Gastroesophageal sphincter (tissue), 4 donors: ENCODE measurements at regions not wholly inside any gene's neighbourhood (a gene's known extent, or its start where the extent isn't known, plus 50 kb on each side); places are given as distances from the start of the nearest gene placed in this dataset.

Experiments used
- ATAC-seq: fragments of 150-250 bp; one replicate; pipeline ENCODE4 v1.9.1; 2016; ENCODE audit warnings: mild to moderate bottlenecking, moderate library complexity
- H3K27ac ChIP-seq, 4 donors: fragments of 200-600 bp; sonication (generic) in 3 of 4; 1 replicate in 3 of 4; 2 replicates in 1 of 4; pipeline ENCODE4 v1.5.1; 2016 to 2019
- H3K27me3 ChIP-seq: fragments of 200-600 bp; sonication (generic); one replicate; pipeline ENCODE4 v1.5.1; 2019
- H3K36me3 ChIP-seq, 2 donors: fragments of 200-600 bp; sonication (generic); one replicate each; pipeline ENCODE4 v1.5.1; 2019; ENCODE audit warnings: control low read depth in 1 of 2
- H3K4me1 ChIP-seq, 3 donors: fragments of 200-600 bp; sonication (generic); 1 replicate in 2 of 3; 2 replicates in 1 of 3; pipeline ENCODE4 v1.5.1; 2016 to 2019; ENCODE audit warnings: control low read depth in 2 of 3
- H3K4me3 ChIP-seq, 2 donors: fragments of 200-600 bp; sonication (generic); one replicate each; pipeline ENCODE4 v1.5.1; 2019; ENCODE audit warnings: mild to moderate bottlenecking in 1 of 2, moderate library complexity in 1 of 2
- H3K9me3 ChIP-seq, 3 donors: fragments of 200-600 bp; sonication (generic); one replicate each; pipeline ENCODE4 v1.5.1; 2017 to 2019; ENCODE audit warnings: control low read depth in 2 of 3
- CTCF ChIP-seq, 4 experiments: fragments of 200-600 bp in 2 of 4; fragments of 450-650 bp in 2 of 4; sonication (generic) in 1 of 4; IDR thresholded peaks; one replicate each; pipeline ENCODE4 v1.5.1; 2017 to 2019; ENCODE audit warnings: antibody characterized with exemption in 4 of 4, mild to moderate bottlenecking in 2 of 4, moderate library complexity in 2 of 4
- EP300 ChIP-seq: sonication (generic); formaldehyde crosslinking; IDR thresholded peaks from one replicate; pipeline ENCODE4 v1.6.1; 2017; ENCODE audit warnings: antibody characterized with exemption, mild to moderate bottlenecking
- POLR2A ChIP-seq, 2 donors: fragments of 450-650 bp; IDR thresholded peaks; one replicate each; pipeline ENCODE4 v1.6.1; 2017; ENCODE audit warnings: antibody characterized with exemption in 2 of 2, mild to moderate bottlenecking in 2 of 2, moderate library complexity in 1 of 2
- POLR2AphosphoS5 ChIP-seq: sonication (generic); formaldehyde crosslinking; IDR thresholded peaks from one replicate; pipeline ENCODE4 v1.6.1; 2017; ENCODE audit warnings: antibody characterized with exemption
- WGBS, 2 donors: methylation state at CpG; one replicate each; pipeline ENCODE4 v1.1.5; 2018; ENCODE audit warnings: low coverage in 1 of 2; 5-methylcytosine and 5-hydroxymethylcytosine counted together

GRCh38 chr4:72814241-72814640 lies 245.2 kb upstream of the ADAMTS3 start:
- Histone ChIP-seq H3K36me3 (no peaks in the 10 kb centered on the region), H3K27ac (no peak overlapping the region), H3K27me3 (no peaks in the 10 kb centered on the region), H3K4me1 (no peaks in the 10 kb centered on the region), H3K9me3 (no peaks in the 10 kb centered on the region), H3K4me3 (no peak overlapping the region)
- no peak for TF ChIP-seq POLR2AphosphoS5
- no peak for TF ChIP-seq POLR2A (IDR thresholded peaks at IDR 0.05)
- TF ChIP-seq EP300 = no peak
- TF ChIP-seq CTCF (IDR thresholded peaks at IDR 0.05) = no peak
- no peak for ATAC-seq
- WGBS, 2 donors = 20 to 53% methylated on average over 1 of the region's 1 CpG

- TF ChIP-seq POLR2A (IDR thresholded peaks at IDR 0.05) (no peak), EP300 (no peak), POLR2AphosphoS5 (no peak), CTCF (IDR thresholded peaks at IDR 0.05) (no peak)
- no peak overlapping the region for H3K27ac ChIP-seq
- WGBS, 2 donors = 67 to 86% methylated on average over 1 of the region's 1 CpG
- no peaks in the 10 kb centered on the region for H3K27me3 ChIP-seq
- no peak for ATAC-seq
- no peak overlapping the region for H3K4me3 ChIP-seq
- H3K9me3 ChIP-seq = no peaks in the 10 kb centered on the region
- no peaks in the 10 kb centered on the region for H3K4me1 ChIP-seq
- H3K36me3 ChIP-seq = no peaks in the 10 kb centered on the region
Measured at GRCh38 chr4:72809208-72809607, 240.2 kb upstream of the ADAMTS3 start.

GRCh38 chr4:72805284-72805683 lies 236.3 kb upstream of the ADAMTS3 start:
- H3K27me3 ChIP-seq = no peaks in the 10 kb centered on the region
- H3K27ac ChIP-seq = no peak overlapping the region
- WGBS, 2 donors = 44 to 69% methylated on average over 1 to 2 of the region's 2 CpGs
- TF ChIP-seq POLR2AphosphoS5 = no peak
- TF ChIP-seq EP300 = no peak
- TF ChIP-seq CTCF (IDR thresholded peaks at IDR 0.05) = no peak
- no peak for TF ChIP-seq POLR2A (IDR thresholded peaks at IDR 0.05)
- no peaks in the 10 kb centered on the region for H3K9me3 ChIP-seq
- H3K4me3 ChIP-seq = no peak overlapping the region
- no peaks in the 10 kb centered on the region for H3K4me1 ChIP-seq
- no peaks in the 10 kb centered on the region for H3K36me3 ChIP-seq
- ATAC-seq = no peak

GRCh38 chr4:72797486-72797885 lies 228.5 kb upstream of the ADAMTS3 start:
- no peaks in the 10 kb centered on the region for H3K9me3 ChIP-seq
- H3K27ac ChIP-seq = no peak overlapping the region
- TF ChIP-seq POLR2A (IDR thresholded peaks at IDR 0.05) (no peak), CTCF (IDR thresholded peaks at IDR 0.05) (no peak), POLR2AphosphoS5 (no peak), EP300 (no peak)
- H3K4me3 ChIP-seq = no peak overlapping the region
- no peaks in the 10 kb centered on the region for H3K27me3 ChIP-seq
- no CpG with 5 or more reads among the region's 1 CpG for WGBS, 2 donors
- no peak for ATAC-seq
- no peaks in the 10 kb centered on the region for H3K4me1 ChIP-seq
- no peaks in the 10 kb centered on the region for H3K36me3 ChIP-seq

GRCh38 chr4:72791054-72791453 lies 222.0 kb upstream of the ADAMTS3 start:
- WGBS, 2 donors = 40% methylated on average over 1 of the region's 2 CpGs; no CpG with 5 or more reads in 1 of the 2 donors
- Histone ChIP-seq H3K4me1 (no peaks in the 10 kb centered on the region), H3K9me3 (no peaks in the 10 kb centered on the region), H3K36me3 (no peaks in the 10 kb centered on the region), H3K27me3 (no peaks in the 10 kb centered on the region), H3K27ac (no peak overlapping the region), H3K4me3 (no peak overlapping the region)
- TF ChIP-seq POLR2A (IDR thresholded peaks at IDR 0.05) = no peak
- TF ChIP-seq POLR2AphosphoS5 = no peak
- no peak for TF ChIP-seq CTCF (IDR thresholded peaks at IDR 0.05)
- TF ChIP-seq EP300 = no peak
- no peak for ATAC-seq
